Urinary bladder (tissue), 3 donors: ENCODE measurements at regions not wholly inside any gene's neighbourhood (a gene's known extent, or its start where the extent isn't known, plus 50 kb on each side); places are given as distances from the start of the nearest gene placed in this dataset.
A peak's percentile ranks its signal among the peaks of the same experiment; 100 is the strongest.
"Not testable (repeated sequence)": the region's sequence is repeated elsewhere in the genome, so short reads cannot be mapped to it uniquely, and the experiment has no call there.

Source experiments
- DNase-seq: peaks from one replicate; pipeline ENCODE4 v3.0.0-alpha.2; 2015; ENCODE audit errors: extremely low spot score
- H3K27ac ChIP-seq: one replicate; pipeline ENCODE4 v1.5.1; 2013; ENCODE audit warnings: low read depth, mild to moderate bottlenecking, moderate library complexity
- H3K36me3 ChIP-seq: one replicate; pipeline ENCODE4 v1.6.1; 2013; ENCODE audit warnings: mild to moderate bottlenecking, moderate library complexity; ENCODE audit not compliant: insufficient read depth
- H3K4me1 ChIP-seq: one replicate; pipeline ENCODE4 v1.6.1; 2013; ENCODE audit warnings: mild to moderate bottlenecking, moderate library complexity; ENCODE audit not compliant: insufficient read depth
- H3K4me3 ChIP-seq: one replicate; pipeline ENCODE4 v1.5.1; 2013; ENCODE audit warnings: low read depth, low read length
- WGBS: extraction: QIAGEN DNeasy Blood & Tissue Kit; methylation state at CpG from one replicate; pipeline ENCODE4 v1.1.7; 2013; 5-methylcytosine and 5-hydroxymethylcytosine counted together
- donor health status: healthy with polysubstance abuse.
- donor health status: healthy.

DNA sequence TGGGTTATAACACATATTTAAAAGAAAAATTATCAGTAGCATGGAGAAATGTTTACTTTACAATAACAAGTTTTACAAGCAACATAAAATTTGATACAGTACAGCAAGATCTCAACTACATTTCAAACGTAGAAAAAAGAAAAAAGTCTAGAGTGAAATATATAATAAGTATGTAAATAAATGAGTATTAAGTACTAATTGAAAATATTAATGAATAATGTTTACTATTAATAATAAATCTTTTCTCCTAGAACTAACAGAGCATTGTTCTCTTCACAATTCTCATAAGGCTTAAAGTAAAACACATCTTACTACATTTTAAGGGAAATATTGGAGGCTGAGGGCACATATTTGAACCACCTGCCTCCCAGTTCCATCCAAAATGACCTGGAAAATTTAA, 72.1 kb downstream of the TMEM212 start:
- no peaks in the 10 kb centered on the region for H3K36me3 ChIP-seq
- no peak for DNase-seq
- 30% methylated on average over 1 of the region's 1 CpG for WGBS
- H3K4me3 ChIP-seq, result no peak overlapping the region
- no peak overlapping the region for H3K27ac ChIP-seq
- H3K4me1 ChIP-seq, result no peaks in the 10 kb centered on the region

- H3K4me1 ChIP-seq, result no peaks in the 10 kb centered on the region
- no peak overlapping the region for H3K27ac ChIP-seq
- no peaks in the 10 kb centered on the region for H3K36me3 ChIP-seq
- WGBS, result 92% methylated on average over 3 of the region's 3 CpGs
- no peak overlapping the region for H3K4me3 ChIP-seq
- no peak for DNase-seq
Measured at GRCh38 chr3:171916888-171917287, 73.7 kb downstream of the TMEM212 start.

- H3K27ac ChIP-seq, H3K4me3 ChIP-seq, H3K4me1 ChIP-seq, DNase-seq, H3K36me3 ChIP-seq: not testable (repeated sequence)
- WGBS, result 68% methylated on average over 1 of the region's 1 CpG
Measured at GRCh38 chr3:171922629-171923028, 79.5 kb downstream of the TMEM212 start.

DNA sequence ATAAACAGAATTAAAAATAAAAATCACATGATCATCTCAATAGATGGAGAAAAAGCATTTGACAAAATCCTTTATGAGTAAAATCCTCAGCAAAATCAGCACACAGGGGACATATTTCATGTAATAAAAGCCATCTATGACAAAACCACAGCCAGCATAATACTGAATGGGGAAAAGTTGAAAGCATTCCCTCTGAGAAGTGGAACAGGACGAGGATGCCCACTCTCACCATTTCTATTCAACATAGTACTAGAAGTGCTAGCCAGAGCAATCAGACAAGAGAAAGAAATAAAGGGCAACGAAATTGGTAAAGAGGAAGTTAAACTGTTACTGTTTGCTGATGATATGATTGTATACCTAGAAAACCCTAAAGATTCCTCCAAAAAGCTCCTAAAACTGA, 80.5 kb downstream of the TMEM212 start:
- H3K27ac ChIP-seq, H3K4me1 ChIP-seq, H3K36me3 ChIP-seq, H3K4me3 ChIP-seq, DNase-seq: not testable (repeated sequence)
- 93% methylated on average over 2 of the region's 2 CpGs for WGBS

DNA sequence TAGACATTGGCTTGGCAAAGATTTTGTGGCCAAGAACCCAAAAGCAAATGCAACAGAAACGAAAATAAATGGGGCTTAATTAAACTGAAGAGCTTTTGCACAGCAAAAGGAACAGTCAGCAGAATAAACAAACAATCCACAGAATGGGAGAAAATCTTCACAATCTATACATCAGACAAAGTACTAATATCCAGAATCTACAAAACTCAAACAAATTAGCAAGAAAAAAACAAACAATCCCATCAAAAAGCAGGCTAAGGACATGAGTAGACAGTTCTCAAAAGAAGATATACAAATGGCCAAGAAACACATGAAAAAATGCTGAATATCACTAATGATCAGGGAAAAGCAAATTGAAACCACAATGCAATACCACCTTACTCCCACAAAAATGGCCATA, 81.7 kb downstream of the TMEM212 start:
- H3K36me3 ChIP-seq, H3K4me1 ChIP-seq, DNase-seq, H3K4me3 ChIP-seq, H3K27ac ChIP-seq: not testable (repeated sequence)
- WGBS, result 86% methylated on average over 1 of the region's 1 CpG

DNA sequence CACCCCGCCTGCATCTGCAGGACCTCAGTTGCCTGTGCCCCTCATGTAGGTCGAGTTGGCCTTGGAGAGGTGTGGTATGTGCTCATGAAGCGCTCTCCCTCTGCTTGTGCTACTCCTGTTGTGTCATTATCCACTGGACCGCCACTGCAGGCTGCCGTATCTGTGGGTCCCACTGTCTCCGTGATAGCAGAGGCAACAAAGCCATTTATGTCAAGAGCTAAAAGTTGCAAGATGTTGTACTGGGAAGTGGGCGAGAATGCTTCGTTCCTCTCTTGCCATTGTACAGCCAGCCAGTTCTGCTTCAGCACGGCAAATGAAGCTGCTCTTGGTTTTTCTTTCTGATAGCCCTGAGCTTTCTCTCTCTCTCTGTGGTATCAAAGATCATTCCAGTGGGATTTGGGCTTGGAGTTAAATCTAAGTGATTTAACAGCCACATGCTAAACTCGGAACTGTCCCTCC, 89.0 kb downstream of the TMEM212 start:
- H3K4me3 ChIP-seq, result no peak overlapping the region
- no peak overlapping the region for H3K27ac ChIP-seq
- H3K4me1 ChIP-seq, result no peaks in the 10 kb centered on the region
- DNase-seq, result no peak
- 76% methylated on average over 10 of the region's 10 CpGs for WGBS
- H3K36me3 ChIP-seq, result no peaks in the 10 kb centered on the region

DNA sequence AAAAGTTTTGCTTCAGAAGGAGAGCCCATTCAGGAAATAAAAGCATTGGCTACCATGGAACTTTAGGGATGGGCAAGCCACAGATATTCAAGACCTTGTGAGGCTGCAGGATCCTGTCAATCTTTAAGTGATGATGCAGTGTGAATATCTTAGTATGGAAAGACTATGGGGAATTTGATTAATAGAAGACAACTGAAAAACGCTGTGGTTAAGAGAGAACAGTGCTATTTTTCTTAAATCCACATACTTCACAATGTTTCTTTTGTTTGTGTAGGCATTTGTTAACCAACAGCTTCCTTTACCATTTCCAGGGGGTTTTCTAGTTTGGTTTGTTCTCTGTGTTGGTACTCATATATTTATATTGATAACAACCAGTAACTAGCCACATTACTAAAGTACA, 90.3 kb downstream of the TMEM212 start:
- WGBS, result 90% methylated on average over 1 of the region's 1 CpG
- Histone ChIP-seq H3K27ac (no peak overlapping the region), H3K4me3 (no peak overlapping the region), H3K36me3 (no peaks in the 10 kb centered on the region), H3K4me1 (no peaks in the 10 kb centered on the region)
- no peak for DNase-seq

DNA sequence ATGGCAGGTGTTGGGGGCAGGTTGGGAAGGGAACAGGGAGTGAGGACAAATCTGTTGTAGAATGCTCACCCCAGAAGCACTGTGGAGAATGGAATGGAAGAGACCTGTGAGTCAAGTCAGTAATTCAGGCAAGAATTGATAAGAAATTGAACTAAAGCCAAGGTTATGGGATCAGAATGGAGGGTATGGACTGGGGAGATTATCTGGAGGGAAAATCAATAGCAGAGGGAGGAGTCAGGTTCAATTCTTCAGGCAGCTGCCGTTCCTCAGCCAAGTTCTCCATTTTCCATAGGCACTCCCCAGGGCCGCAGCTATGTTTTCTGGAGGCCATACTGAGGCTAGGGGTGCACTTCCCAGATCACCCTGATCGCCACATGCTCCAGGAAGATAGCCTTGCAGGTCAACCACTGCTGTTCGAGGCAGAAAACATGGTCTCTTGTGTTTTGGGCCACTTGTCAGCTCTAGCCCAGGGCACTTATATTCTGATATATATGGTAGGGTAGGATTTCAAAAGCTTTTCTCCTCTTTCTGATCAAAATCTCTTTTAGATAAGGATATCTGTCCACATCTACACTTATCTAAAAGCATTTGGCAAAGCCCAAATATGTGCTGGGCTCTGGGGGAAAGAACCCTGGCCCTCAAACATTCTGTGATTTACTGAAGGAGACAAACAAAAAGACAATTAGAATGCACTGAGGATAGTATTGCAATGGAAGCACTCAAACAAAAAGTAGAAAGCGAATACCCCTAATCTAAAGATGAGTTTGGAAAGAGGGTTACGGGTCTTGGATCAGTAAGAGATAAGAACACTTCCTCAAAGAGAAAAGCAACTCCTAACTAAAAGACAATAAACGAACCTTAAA, 92.3 kb downstream of the TMEM212 start:
- 76% methylated on average over 7 of the region's 7 CpGs for WGBS
- Histone ChIP-seq H3K4me3 (no peak overlapping the region), H3K4me1 (no peaks in the 10 kb centered on the region), H3K27ac (no peak overlapping the region), H3K36me3 (no peaks in the 10 kb centered on the region)
- no peak for DNase-seq

DNA sequence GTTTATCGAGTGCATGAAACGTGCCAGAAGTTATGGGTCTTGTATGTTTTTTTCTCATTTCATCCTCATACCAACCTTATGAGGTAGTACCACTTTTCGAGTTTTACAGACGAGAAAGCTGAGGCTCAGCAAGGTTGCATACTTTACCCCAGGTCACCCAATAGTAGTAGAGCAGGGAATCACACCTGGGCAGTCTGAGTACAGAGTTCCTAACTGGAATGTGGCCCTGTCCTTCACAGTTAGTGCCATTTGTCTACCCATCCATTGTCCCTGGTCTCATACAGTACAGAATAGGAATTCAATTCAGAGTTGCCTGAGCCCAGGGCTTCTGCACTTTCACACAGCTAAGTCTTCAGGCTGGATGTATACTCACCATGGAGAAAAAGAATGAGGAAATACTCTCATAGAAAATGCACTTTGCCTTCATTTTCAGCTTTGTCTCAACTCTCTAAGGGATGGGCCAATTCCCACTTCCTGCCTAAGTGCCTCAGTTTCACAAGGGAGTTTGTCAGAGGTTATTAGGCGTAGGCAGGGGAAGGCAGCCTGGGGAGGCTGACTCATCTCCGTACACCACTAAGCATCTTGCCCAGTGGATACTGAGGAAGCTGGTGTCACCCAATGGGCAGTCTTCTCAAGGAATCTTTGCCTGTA, 93.2 kb downstream of the TMEM212 start:
- H3K27ac ChIP-seq, result no peak overlapping the region
- no peak overlapping the region for H3K4me3 ChIP-seq
- WGBS, result 78% methylated on average over 6 of the region's 6 CpGs
- no peak for DNase-seq
- no peaks in the 10 kb centered on the region for H3K36me3 ChIP-seq
- no peaks in the 10 kb centered on the region for H3K4me1 ChIP-seq

DNA sequence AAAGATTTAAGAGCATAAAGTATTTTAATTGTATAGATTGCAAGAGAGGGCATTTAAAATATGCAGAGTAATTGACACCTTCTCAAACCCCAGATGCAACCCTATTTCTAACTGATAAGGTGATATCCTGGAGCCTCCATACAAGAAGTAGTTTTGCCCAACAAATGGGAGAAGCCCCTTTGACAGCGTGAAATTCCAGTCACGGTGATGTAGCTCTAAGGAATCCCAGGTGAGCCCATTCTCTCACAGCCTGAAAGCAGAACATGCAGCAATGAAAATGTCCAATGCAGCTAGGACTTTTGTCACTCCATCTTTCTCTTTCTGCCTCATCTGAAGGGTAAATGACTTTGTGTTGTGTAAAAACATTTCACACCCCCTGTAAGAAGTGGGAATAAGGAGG, 96.4 kb downstream of the TMEM212 start:
- DNase-seq, result no peak
- H3K4me1 ChIP-seq, result no peaks in the 10 kb centered on the region
- no peak overlapping the region for H3K27ac ChIP-seq
- WGBS, result 95% methylated on average over 2 of the region's 2 CpGs
- H3K4me3 ChIP-seq, result no peak overlapping the region
- H3K36me3 ChIP-seq, result no peaks in the 10 kb centered on the region

- WGBS, result 67% methylated on average over 4 of the region's 4 CpGs
- H3K4me3 ChIP-seq, result no peak overlapping the region
- DNase-seq, result no peak
- no peaks in the 10 kb centered on the region for H3K4me1 ChIP-seq
- H3K27ac ChIP-seq, result no peak overlapping the region
- no peaks in the 10 kb centered on the region for H3K36me3 ChIP-seq
Measured at GRCh38 chr3:171940151-171940649, 97.1 kb downstream of the TMEM212 start.

GRCh38 chr3:171943262-171944117, 95.9 kb upstream of the FNDC3B start:
- H3K4me1 ChIP-seq, result no peaks in the 10 kb centered on the region
- H3K27ac ChIP-seq, result peak overlapping the region; percentile 18
- H3K36me3 ChIP-seq, result no peaks in the 10 kb centered on the region
- WGBS, result 89% methylated on average over 17 of the region's 17 CpGs
- no peak overlapping the region for H3K4me3 ChIP-seq
- no peak for DNase-seq

GRCh38 chr3:171944118-171945016, 95.0 kb upstream of the FNDC3B start:
- no peaks in the 10 kb centered on the region for H3K36me3 ChIP-seq
- H3K4me3 ChIP-seq, result no peak overlapping the region
- no peak for DNase-seq
- no peaks in the 10 kb centered on the region for H3K4me1 ChIP-seq
- WGBS, result 26% methylated on average over 6 of the region's 6 CpGs
- H3K27ac ChIP-seq, result peak overlapping the region; percentile 23
